Right renal pelvis (tissue), 4 donors: ENCODE measurements at regions not wholly inside any gene's neighbourhood (a gene's known extent, or its start where the extent isn't known, plus 50 kb on each side); places are given as distances from the start of the nearest gene placed in this dataset.
A peak's percentile ranks its signal among the peaks of the same experiment; 100 is the strongest.

ENCODE experiments used
- DNase-seq, 4 donors: peaks; one replicate each; pipeline ENCODE4 v3.0.0-alpha.2; 2013; ENCODE audit warnings: low read depth in 4 of 4, low spot score in 3 of 4, missing footprints in 1 of 4

- DNase-seq = no peak
Measured at GRCh38 chr2:150792780-150793300, 305.4 kb upstream of the RND3 start.

GRCh38 chr2:150791567-150791966 lies 304.1 kb upstream of the RND3 start:
- DNase-seq = no peak

GRCh38 chr2:150789376-150789905 lies 302.0 kb upstream of the RND3 start:
- DNase-seq = no peak

GRCh38 chr2:150788426-150789140 lies 301.1 kb upstream of the RND3 start:
- no peak for DNase-seq

DNA sequence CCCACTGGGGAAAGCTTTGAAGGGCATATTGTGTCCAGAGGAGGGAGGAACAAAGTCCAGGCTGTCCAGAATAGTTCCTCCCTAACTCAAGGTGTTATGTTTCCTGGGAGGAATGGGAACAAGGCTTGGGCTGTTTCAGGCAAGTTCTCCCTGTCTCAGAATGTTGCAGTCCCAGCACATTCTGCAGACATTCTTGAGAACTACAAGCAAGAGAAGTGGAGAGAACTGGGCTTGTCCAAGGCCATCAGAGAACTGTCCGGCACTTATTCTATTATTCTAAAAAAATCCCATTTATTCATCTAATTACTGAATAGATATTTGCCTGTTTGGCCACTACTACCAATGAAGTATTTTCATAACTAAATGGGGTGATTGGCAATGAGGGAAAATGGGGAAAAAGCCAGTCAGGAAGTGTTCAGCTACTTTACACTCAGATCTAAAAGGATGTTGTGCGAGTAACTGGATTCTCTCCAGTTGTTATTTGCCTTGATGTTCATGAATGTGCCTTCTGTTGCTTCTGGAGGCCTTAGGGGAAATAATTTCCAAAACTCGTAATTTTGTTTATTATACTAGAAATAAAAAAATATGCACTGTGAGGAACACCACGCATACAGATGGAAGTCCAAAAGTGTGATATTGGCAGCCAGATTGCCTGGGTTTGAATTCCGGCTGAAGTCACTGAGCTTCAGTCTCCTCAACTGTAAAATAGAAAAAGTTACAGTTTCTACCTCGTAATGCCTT lies 300.1 kb upstream of the RND3 start:
- no peak for DNase-seq

GRCh38 chr2:150784389-150784788 lies 296.9 kb upstream of the RND3 start:
- DNase-seq = no peak

GRCh38 chr2:150783896-150784295 lies 296.4 kb upstream of the RND3 start:
- no peak for DNase-seq

DNA sequence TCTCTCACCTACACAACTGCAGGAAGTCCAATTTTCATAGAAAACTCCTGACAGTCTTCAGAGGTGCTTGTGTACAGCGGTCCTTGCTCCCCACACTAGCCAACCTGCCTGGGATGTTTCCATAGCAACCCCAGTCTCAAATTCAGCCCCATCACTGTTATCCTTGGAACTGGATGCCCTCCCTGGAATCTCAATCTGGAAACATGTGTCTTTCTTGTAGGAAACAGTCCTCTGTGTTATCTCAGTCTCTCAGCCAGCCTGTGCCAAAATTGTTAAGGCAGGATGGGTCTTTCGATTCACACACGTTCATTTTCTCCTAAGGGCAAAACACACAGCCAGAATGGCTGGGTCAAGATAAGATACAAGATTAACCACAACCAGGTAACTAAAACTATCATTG lies 295.5 kb upstream of the RND3 start:
- DNase-seq = no peak

DNA sequence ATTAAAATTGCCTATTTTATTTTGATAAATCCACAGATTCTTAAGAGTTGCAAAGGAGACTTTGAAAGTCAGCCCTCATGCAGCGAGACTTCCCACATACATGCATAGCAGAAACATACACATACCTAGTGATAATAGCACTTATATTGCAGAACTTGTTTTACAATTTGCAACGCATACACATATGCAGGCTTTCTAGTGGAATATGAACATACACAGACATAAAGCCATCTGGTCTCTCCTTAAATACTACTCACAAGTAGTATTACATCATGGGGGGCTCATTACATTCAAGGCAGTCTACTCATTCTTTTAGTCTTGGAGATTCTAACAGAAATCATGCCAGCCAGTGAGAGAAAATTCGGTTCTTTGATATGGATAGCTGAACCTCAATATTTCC lies 295.1 kb upstream of the RND3 start:
- no peak for DNase-seq

DNA sequence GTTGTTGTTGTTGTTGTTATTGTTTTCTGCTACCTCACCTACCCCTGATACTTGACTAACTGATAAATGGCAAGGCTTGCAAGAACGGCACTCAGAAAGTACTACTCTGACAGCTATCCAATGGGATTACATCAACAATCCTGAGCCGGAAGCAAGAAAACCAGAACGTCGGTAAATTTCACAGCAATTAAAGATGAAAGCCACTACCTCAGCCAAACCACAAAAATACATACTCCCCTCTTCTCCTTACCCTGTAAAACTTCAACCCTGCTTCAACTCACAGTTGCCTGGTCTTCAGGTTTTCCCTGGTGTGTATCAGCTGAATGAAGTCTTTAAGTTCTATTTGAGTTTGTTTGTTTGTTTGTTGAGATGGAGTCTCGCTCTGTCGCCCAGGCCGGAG lies 293.7 kb upstream of the RND3 start:
- no peak for DNase-seq

GRCh38 chr2:150778828-150779227 lies 291.4 kb upstream of the RND3 start:
- DNase-seq = no peak

GRCh38 chr2:150769421-150769820 lies 282.0 kb upstream of the RND3 start:
- DNase-seq = no peak

- DNase-seq = peak in 1 of 4 donors; percentile 44
Measured at GRCh38 chr2:150767991-150768746, 280.7 kb upstream of the RND3 start.

DNA sequence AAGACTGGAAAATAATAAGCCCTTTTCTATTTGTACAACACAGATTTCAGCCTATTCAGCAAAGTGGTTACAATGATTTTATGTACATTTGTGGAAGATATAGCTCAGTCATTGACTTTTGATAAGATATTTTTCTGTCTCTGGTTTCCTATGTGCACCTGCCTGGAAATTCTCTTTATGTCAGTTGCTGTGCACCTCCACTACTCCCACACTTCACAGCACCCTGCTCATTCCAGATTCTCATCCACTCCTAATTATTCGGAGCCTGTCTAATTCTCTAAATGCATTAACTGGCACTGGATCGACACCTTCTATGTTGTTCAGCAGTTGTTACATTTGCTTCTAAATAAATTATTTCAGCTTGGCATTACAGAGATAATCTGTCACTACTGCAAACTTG lies 275.1 kb upstream of the RND3 start:
- no peak for DNase-seq

DNA sequence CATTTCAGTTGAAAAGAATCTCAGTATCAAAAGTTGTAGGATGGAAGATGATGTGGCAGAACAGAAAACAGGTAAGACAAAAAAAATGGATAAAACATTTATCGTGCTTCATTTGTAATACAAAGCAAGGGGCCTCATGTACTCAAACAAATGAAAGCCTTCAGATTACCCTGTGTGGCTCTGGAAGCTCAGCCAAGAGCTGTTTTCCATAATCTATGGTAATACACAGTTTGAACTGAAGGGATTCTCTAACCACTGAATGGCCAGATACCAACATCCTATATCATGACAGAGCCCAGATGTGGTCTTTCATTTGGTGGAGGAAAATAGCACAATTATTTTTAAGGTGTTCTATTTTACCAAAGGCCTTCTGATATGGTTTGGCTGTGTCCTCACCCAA lies 272.1 kb upstream of the RND3 start:
- DNase-seq = no peak

GRCh38 chr2:150759106-150759505 lies 271.6 kb upstream of the RND3 start:
- no peak for DNase-seq

DNA sequence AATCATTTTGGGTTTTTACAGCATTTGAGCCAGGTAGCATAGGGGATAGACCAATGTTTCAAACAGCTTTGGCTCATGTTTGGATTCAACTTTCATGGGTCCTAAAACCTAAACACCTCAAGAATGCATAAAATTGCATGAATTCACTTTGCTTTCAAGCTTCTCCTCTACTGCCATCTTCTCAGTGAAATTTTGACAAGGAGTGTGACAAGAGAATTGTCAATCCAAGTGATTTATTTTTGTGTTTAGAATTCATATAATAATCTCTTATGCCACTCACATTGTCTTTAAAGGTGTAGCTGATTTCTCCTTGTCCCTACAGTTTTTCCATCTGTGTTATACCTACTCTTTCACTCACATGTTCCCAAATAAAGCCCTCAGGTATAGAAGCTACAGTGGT lies 264.8 kb upstream of the RND3 start:
- no peak for DNase-seq

DNA sequence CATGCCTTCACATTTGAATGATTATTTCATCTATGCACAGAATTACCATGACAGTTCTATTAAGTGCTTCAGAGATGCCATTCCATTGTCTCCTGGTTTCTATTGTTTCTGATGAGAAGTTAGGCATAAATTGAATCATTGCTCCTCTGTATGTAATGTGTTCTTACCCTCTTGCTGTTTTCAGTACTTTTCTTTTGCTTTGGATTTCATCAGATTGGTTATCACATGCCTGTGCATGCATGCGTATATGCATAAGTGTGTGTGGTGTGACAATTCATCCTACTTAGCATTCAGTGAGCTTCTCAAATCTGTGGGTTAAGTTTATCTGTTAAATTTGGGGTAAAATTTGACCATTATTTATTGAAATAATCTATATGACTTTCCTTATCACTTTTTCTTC lies 263.3 kb upstream of the RND3 start:
- DNase-seq = no peak

- DNase-seq = no peak
Measured at GRCh38 chr2:150742094-150742493, 254.6 kb upstream of the RND3 start.

- no peak for DNase-seq
Measured at GRCh38 chr2:150735894-150736498, 248.5 kb upstream of the RND3 start.
